Thymus (tissue), 11 donors: ENCODE measurements at regions not wholly inside any gene's neighbourhood (a gene's known extent, or its start where the extent isn't known, plus 50 kb on each side); places are given as distances from the start of the nearest gene placed in this dataset.

Source experiments
- DNase-seq, 9 donors: peaks; one replicate each; pipeline ENCODE4 v3.0.0-alpha.2; 2013; ENCODE audit warnings: low spot score in 9 of 9, low read depth in 6 of 9, missing footprints in 1 of 9
- H3K27ac ChIP-seq, 2 donors: one replicate each; pipeline ENCODE4 v1.5.1; 2013; ENCODE audit warnings: control low read depth in 1 of 2, low read depth in 1 of 2, low read length in 1 of 2, mild to moderate bottlenecking in 1 of 2, moderate library complexity in 1 of 2
- H3K27me3 ChIP-seq, 2 donors: one replicate each; pipeline ENCODE4 v1.5.1; 2013; ENCODE audit warnings: low read length in 1 of 2; ENCODE audit not compliant: control insufficient read depth in 2 of 2, insufficient read depth in 1 of 2
- H3K36me3 ChIP-seq, 2 donors: one replicate each; pipeline ENCODE4 v1.5.1; 2013; ENCODE audit warnings: low read length in 1 of 2, mild to moderate bottlenecking in 1 of 2, moderate library complexity in 1 of 2; ENCODE audit not compliant: control insufficient read depth in 2 of 2, insufficient read depth in 2 of 2
- H3K4me1 ChIP-seq, 2 donors: one replicate each; pipeline ENCODE4 v1.5.1; 2013; ENCODE audit warnings: low read length in 2 of 2; ENCODE audit not compliant: control insufficient read depth in 2 of 2, insufficient read depth in 2 of 2
- H3K4me3 ChIP-seq, 2 donors: one replicate each; pipeline ENCODE4 v1.5.1; 2013; ENCODE audit warnings: low read length in 2 of 2, control low read depth in 1 of 2, mild to moderate bottlenecking in 1 of 2
- H3K9me3 ChIP-seq, 2 donors: one replicate each; pipeline ENCODE4 v1.5.1; 2013; ENCODE audit warnings: low read length in 1 of 2, mild to moderate bottlenecking in 1 of 2; ENCODE audit not compliant: control insufficient read depth in 2 of 2, insufficient read depth in 1 of 2
- WGBS: extraction: QIAGEN DNeasy Blood & Tissue Kit; methylation state at CpG from one replicate; pipeline ENCODE4 v1.1.7; 2013; 5-methylcytosine and 5-hydroxymethylcytosine counted together
- donor health status: healthy.

DNA sequence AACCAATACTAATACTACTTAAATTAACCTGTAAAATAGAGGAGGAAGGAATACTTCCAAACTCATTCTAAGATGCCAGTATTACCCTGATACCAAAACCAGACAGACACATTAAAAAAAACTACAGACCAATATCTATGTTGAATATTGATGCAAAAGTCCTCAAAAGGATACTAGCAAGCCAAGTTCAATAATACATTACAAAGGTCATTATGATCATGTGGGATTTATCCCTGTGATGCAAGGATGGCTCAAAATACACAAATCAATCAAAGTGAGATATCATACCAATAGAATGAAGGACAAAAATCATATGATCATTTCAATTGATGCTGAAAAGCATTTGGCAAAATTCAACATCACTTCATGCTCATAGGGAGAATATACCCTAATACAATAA, 97.2 kb upstream of the ATXN7L3B start:
- Histone ChIP-seq H3K27ac (no peak overlapping the region), H3K27me3 (no peaks in the 10 kb centered on the region), H3K36me3 (no peaks in the 10 kb centered on the region), H3K9me3 (no peaks in the 10 kb centered on the region), H3K4me1 (no peaks in the 10 kb centered on the region), H3K4me3 (no peak overlapping the region)
- no peak for DNase-seq

DNA sequence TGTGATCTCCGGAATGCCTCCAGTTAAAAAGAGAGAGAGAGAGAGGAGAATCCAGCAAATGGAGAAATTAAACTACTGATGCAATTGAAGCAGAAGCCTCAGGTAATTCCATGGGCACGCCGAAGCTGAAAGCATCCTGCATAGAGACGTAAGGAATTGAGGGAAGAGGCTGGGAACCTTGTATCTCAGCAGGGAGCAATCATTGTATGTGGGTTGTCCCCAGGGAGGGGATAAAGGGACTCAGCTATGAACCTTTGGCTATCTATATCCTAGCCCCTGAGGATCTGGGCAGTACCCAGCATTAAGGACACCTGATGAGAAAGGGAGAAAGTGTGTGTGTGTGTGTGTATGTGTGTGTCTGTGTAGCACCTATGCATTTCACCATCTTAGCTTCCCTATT, 95.8 kb upstream of the ATXN7L3B start:
- Histone ChIP-seq H3K9me3 (no peaks in the 10 kb centered on the region), H3K27me3 (no peaks in the 10 kb centered on the region), H3K4me3 (no peak overlapping the region), H3K4me1 (no peaks in the 10 kb centered on the region), H3K36me3 (no peaks in the 10 kb centered on the region), H3K27ac (no peak overlapping the region)
- DNase-seq: no peak
- WGBS: 87% methylated on average over 4 of the region's 4 CpGs

- H3K27ac ChIP-seq: no peak overlapping the region
- H3K9me3 ChIP-seq: no peaks in the 10 kb centered on the region
- 96% methylated on average over 2 of the region's 2 CpGs for whole genome bisulfite sequencing
- H3K4me1 ChIP-seq: no peaks in the 10 kb centered on the region
- no peaks in the 10 kb centered on the region for H3K27me3 ChIP-seq
- H3K4me3 ChIP-seq: no peak overlapping the region
- no peak for DNase-seq
- no peaks in the 10 kb centered on the region for H3K36me3 ChIP-seq
These were observed 91.2 kb upstream of the ATXN7L3B start for GRCh38 chr12:74446466-74446865.

DNA sequence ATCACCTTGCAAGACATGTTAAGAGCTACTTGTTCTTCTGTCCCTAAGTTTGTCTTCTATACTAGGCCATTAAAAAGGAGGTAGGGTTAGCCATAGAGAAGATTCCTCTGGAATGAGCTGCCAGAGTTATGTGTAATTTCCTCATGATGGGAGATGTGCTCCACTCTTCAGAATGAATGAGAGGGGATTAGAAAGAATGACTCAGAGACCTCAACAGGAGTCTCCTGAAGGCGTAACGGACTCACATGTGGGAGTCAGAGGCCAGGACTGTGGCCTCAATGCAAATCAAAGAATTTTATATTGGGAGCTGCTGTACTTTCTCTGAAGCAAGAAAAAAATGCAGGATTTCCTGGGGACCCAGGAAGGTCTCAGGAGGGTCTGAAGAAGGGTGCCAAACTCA, 87.8 kb upstream of the ATXN7L3B start:
- H3K27me3 ChIP-seq: no peaks in the 10 kb centered on the region
- H3K4me3 ChIP-seq: no peak overlapping the region
- H3K27ac ChIP-seq: no peak overlapping the region
- no peak for DNase-seq
- H3K9me3 ChIP-seq: no peaks in the 10 kb centered on the region
- 94% methylated on average over 2 of the region's 2 CpGs for WGBS
- no peaks in the 10 kb centered on the region for H3K36me3 ChIP-seq
- H3K4me1 ChIP-seq: no peaks in the 10 kb centered on the region

DNA sequence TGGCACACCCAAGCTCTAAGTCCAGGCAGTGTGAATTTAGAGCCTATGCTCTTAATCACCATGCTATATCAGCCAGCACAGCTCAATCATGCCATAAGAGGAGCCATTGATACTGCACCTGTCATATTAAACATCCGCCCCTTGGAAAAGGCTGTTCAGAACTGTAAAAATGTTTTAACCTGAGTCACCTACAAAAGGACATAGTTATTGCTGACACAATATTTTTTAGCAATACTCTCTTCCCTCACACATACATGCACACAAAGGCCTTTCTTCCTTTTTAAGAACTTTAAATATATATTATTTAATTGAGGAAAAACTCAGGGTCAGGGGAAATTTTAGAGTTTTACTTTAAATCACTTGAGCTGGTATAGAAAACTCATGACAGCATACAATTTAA, 83.5 kb upstream of the ATXN7L3B start:
- DNase-seq: no peak
- WGBS: 97% methylated on average over 1 of the region's 1 CpG

GRCh38 chr12:74455429-74455828, 82.2 kb upstream of the ATXN7L3B start:
- Histone ChIP-seq H3K4me1 (no peaks in the 10 kb centered on the region), H3K9me3 (no peaks in the 10 kb centered on the region), H3K27me3 (no peaks in the 10 kb centered on the region), H3K27ac (no peak overlapping the region), H3K36me3 (no peaks in the 10 kb centered on the region), H3K4me3 (no peak overlapping the region)
- no peak for DNase-seq
- WGBS: 97% methylated on average over 3 of the region's 3 CpGs

More for the DNA sequence above, 83.5 kb upstream of the ATXN7L3B start:
- Histone ChIP-seq H3K4me3 (no peak overlapping the region), H3K27ac (no peak overlapping the region), H3K36me3 (no peaks in the 10 kb centered on the region), H3K9me3 (no peaks in the 10 kb centered on the region), H3K4me1 (no peaks in the 10 kb centered on the region), H3K27me3 (no peaks in the 10 kb centered on the region)

DNA sequence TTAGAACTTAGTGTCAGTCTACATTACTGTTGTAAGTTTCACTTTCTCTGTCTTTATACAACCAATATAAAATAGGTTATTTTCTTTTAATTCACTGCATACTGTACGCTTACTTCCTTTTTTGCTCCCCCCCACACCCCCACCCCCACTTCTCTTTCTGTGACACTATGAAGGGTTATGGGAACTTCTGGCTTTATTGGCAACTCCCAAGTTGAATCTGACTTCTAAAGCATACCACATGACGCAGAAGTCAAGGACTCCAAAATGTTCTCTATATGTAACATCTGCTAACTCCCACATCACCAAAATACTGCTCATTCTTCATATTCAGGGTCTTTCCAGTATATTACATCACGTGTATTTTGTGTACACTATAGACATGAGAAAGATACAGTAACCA, 81.2 kb upstream of the ATXN7L3B start:
- DNase-seq: no peak
- WGBS: 75% methylated on average over 3 of the region's 3 CpGs
- no peaks in the 10 kb centered on the region for H3K9me3 ChIP-seq

GRCh38 chr12:74468401-74468800, 69.2 kb upstream of the ATXN7L3B start:
- H3K36me3 ChIP-seq: no peaks in the 10 kb centered on the region
- 79% methylated on average over 4 of the region's 4 CpGs for WGBS
- H3K27ac ChIP-seq: no peak overlapping the region

More for the DNA sequence above, 81.2 kb upstream of the ATXN7L3B start:
- no peaks in the 10 kb centered on the region for H3K36me3 ChIP-seq
- no peak overlapping the region for H3K4me3 ChIP-seq
- H3K4me1 ChIP-seq: no peaks in the 10 kb centered on the region
- no peaks in the 10 kb centered on the region for H3K27me3 ChIP-seq
- no peak overlapping the region for H3K27ac ChIP-seq

GRCh38 chr12:74476234-74476633, 61.4 kb upstream of the ATXN7L3B start:
- H3K4me3 ChIP-seq: no peak overlapping the region
- H3K9me3 ChIP-seq: no peaks in the 10 kb centered on the region
- no peaks in the 10 kb centered on the region for H3K36me3 ChIP-seq
- H3K27ac ChIP-seq: no peak overlapping the region
- DNase-seq: no peak
- 98% methylated on average over 1 of the region's 1 CpG for WGBS
- H3K4me1 ChIP-seq: no peaks in the 10 kb centered on the region
- no peaks in the 10 kb centered on the region for H3K27me3 ChIP-seq

More at GRCh38 chr12:74468401-74468800, 69.2 kb upstream of the ATXN7L3B start:
- H3K9me3 ChIP-seq: no peaks in the 10 kb centered on the region
- no peak for DNase-seq
- H3K4me1 ChIP-seq: no peaks in the 10 kb centered on the region
- no peaks in the 10 kb centered on the region for H3K27me3 ChIP-seq
- H3K4me3 ChIP-seq: no peak overlapping the region

DNA sequence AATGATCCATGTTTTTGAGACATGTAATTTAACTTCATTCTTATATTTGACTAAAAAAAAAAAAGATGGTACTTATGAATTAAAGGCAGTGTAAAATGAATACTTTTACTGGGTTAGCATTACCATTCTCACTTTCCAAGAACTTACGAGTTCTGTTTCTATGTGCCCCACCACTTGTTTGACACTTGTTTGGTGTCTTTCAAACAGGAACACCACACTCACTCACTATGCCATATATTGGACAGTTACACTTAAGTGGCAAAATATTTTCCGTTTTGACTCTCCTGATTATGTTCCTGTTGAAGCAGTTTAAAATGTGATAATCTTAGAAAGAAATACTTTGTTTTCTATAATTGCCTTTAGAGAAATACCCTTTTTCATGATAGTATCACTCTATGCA, 56.6 kb upstream of the ATXN7L3B start:
- H3K36me3 ChIP-seq: no peaks in the 10 kb centered on the region
- no peak overlapping the region for H3K27ac ChIP-seq
- 89% methylated on average over 2 of the region's 2 CpGs for WGBS
- no peak for DNase-seq
- H3K4me3 ChIP-seq: no peak overlapping the region
- H3K4me1 ChIP-seq: no peaks in the 10 kb centered on the region
- no peaks in the 10 kb centered on the region for H3K27me3 ChIP-seq
- H3K9me3 ChIP-seq: no peaks in the 10 kb centered on the region
